ENCODE measurements at regions not wholly inside any gene's neighbourhood (a gene's known extent, or its start where the extent isn't known, plus 50 kb on each side); places are given as distances from the start of the nearest gene placed in this dataset.
A peak's percentile ranks its signal among the peaks of the same experiment; 100 is the strongest.

DNA sequence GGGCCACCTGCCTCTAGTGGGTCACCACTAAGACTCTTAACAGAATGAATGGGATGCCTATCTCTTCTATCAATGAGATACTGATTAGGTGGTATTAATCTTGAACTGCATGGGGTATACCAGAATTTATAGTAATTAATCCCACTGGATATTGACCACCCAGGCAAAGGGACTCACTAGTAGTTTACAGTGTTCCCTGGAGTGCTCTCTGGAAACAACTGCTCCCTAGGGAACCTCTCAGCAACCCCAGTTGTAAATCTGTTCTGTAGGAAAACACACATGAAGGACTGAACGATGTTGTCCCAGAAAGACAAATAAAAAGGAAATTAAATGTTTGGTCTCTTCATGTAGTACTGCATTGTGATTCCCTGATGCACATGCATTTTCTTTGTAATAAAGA lies 430.5 kb downstream of the HLX start:
- DNase-seq = no peak

- no peak for DNase-seq
These were observed 430.9 kb downstream of the HLX start for GRCh38 chr1:221310180-221310579.

DNA sequence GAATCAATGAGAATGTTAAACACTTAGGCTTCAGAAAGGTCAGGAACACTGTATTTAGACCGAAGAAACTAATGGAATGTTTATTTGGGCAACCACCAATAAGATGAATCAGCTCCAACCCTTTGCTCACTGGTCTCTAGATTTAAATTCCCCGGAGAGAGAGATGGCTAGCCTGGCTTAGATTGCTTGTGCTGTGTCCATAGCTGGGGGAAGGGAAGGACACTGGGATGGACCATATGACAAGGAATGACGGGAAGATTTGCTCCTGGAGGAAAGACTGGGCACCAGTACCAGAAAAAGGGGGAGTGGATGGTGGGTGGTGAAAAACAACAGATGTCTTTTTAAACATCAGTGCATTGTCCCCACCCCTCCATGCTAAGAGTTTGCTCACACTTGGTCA lies 426.6 kb downstream of the DUSP10 start:
- DNase-seq = peak; percentile 80

- DNase-seq = peak; percentile 6
These were observed 425.3 kb downstream of the DUSP10 start for GRCh38 chr1:221316491-221317056.

DNA sequence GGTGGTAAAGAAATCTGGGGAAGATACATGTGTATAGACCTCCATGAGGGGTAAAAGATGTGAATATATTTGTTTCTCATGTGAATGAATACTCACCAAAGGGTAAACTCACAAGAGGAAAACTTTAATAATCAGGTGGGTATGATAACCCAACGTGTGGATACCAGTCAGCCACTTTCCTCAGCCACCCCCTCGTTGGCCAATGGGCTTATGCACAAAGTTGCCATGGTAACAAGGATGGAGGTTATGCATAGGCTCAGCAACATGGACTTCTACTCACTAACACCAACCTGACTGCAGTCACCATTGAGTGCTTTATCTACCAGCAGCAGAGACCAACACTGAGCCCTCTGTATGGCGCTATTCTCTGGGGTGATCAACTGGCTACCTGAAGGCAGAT lies 424.4 kb downstream of the DUSP10 start:
- no peak for DNase-seq

DNA sequence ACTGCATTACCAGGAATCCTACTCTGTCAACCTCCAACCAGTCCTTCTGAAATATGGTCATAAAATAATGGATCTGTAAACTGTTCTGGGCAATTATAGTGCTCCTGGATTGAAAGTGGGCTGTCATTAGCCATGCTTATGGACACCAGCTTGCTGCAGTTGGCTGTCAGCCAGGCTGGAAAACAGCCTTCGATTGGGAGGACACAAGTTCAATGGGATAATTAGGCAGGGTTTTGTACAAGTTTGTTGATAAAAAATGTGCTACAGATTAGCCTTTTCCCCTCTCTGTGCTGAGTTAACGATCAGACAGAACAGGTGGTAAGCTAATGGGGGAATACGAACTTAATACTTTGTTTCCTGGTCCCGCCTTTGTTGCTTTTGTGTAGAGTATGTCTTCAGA lies 413.9 kb downstream of the DUSP10 start:
- DNase-seq = no peak

DNA sequence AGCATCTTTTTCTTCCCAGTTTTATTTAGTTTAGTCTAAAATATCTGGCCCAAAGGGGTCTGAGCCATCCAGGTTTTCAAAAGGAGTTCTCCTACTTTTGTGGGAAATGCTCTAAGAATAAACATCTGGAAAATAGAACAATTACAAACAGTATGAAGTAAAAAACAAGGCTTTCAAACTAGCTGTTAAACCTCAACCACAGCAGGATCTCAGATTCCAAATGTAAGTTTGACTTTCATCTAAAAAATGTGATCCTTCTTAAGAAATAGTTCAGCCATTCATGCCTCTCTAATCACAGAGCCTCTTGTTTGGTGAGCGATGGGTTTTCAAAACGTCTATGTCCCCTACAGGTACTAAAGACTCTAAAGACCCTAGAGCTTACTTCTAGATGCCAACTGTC lies 413.5 kb downstream of the DUSP10 start:
- no peak for DNase-seq

- DNase-seq = no peak
These were observed 410.4 kb downstream of the DUSP10 start for GRCh38 chr1:221331273-221332183.

DNA sequence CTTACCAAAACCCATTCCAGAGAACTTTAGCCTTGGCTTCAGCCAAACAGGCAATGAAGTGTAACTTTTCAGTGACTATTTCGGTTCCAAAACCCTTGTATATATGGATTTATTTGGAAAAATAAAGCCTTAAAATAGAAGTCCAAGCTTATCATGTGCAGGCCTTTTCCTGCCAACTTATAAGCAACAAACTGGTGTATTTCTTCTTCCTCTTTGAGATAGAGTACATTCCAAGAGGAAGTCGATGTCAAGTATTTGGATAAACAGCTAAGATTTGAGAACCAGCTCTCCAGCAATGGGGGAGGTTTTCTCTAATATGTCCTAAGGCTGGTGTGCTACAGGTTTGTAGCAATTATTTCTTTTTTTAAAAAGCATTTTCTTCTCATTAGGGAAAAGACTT lies 407.8 kb downstream of the DUSP10 start:
- DNase-seq = no peak

- peak; percentile 96 for DNase-seq
These were observed 406.5 kb downstream of the DUSP10 start for GRCh38 chr1:221335161-221336101.

GRCh38 chr1:221336126-221336525 lies 405.8 kb downstream of the DUSP10 start:
- DNase-seq = peak; percentile 65

GRCh38 chr1:221337106-221337505 lies 404.8 kb downstream of the DUSP10 start:
- DNase-seq = no peak

- no peak for DNase-seq
These were observed 398.8 kb downstream of the DUSP10 start for GRCh38 chr1:221343136-221343535.

DNA sequence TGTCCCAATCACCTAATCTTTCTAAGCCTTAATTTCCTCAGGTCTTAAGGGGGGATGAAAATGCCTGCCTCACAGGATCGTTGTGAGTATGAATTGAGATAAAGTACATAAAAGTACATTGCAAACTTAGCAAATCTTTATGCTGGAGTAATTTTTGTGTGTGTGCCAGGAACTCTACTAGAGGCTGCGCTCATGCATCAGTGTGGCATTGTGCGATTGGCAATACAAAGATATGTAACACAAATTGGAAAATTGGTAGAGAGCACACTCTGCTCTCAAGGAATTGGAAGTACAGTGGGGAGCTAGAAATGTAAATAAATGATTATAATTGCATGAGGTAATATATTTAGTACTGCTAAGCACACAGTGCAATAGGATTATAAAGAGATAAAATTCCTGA lies 398.3 kb downstream of the DUSP10 start:
- no peak for DNase-seq

GRCh38 chr1:221344693-221345092 lies 397.2 kb downstream of the DUSP10 start:
- DNase-seq = peak; percentile 64

DNA sequence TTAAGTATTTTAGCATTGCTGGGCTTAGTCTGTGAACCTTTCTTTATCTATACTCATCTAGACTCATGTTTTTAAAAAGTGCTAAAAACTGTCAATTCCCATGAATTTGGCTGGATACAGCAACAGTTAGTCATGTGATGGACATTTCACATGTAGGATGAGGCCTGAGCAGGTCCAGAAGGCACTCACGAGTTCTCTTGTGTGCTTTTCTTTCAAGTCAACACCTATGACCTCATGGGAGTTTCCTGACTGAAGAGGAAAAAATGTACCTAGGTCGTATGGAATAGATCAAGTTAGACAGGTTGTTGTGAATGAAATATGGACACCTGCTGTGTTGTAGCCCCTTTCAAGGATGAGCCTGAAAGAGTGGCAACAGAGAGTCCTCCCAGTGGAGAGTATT lies 394.2 kb downstream of the DUSP10 start:
- DNase-seq = no peak

GRCh38 chr1:221350091-221350490 lies 391.8 kb downstream of the DUSP10 start:
- no peak for DNase-seq

DNA sequence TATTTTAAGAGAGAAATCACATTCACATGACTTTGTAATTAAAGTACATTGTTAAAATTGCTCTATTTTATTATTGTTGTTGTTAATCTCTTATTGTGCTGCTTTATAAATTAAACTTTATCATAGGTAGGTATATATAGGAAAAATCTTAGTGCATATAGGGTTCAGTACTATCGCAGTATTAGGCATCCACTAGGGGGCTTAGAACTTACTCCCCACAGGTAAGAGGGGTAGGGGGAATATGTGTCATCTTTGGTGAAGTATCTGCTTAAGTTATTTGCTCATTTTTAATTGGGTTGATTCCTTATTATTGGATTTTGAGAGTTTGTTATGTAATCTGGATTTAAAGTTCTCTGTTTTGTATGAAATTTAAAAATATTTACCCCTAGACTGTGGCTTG lies 385.2 kb downstream of the DUSP10 start:
- DNase-seq = no peak

- DNase-seq = peak; percentile 2
These were observed 378.9 kb downstream of the DUSP10 start for GRCh38 chr1:221363039-221363438.

GRCh38 chr1:221366495-221367110 lies 375.3 kb downstream of the DUSP10 start:
- no peak for DNase-seq

DNA sequence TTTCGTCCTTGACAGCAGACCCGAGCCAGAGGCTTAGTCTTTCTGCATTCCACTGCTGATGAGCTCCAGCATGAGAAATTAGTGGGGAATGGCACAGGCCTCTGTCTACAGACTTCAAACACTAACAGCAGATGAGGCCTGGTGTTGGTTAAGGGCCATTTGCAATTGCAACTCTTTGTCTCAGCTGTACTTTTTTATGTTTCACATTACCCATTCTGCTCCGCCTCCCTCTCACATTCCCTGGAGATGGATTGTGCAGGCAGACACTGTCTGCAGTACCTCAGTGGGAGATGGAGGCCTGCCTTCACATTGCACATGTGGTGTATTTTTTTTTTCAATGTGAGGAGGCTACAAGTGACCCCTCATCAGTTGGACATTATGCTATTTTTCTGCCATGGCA lies 370.2 kb downstream of the DUSP10 start:
- DNase-seq = no peak

DNA sequence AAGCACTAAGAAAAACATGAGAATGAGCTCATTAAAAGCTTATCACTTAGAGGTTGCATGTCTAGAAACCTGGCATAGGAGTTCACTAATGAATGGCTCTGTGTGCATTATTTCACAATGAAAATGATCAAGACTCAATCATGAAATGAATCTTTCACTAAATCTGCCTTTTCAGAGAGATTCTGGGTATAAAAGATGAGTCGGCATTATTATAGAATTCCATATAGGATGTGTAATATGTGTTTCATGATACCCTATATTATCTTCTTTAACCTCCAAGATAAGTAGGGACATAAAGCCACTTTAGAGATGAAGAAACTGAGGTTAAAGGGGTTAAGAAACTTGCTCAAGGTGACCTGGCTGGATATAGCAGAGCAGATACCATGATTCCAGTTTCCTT lies 368.1 kb downstream of the DUSP10 start:
- DNase-seq = no peak

GRCh38 chr1:221376286-221376685 lies 365.6 kb downstream of the DUSP10 start:
- DNase-seq = no peak

Data from EL (cell line).